GM10266 (cell line): ENCODE measurements at regions not wholly inside any gene's neighbourhood (a gene's known extent, or its start where the extent isn't known, plus 50 kb on each side); places are given as distances from the start of the nearest gene placed in this dataset.
"Not testable (repeated sequence)": the region's sequence is repeated elsewhere in the genome, so short reads cannot be mapped to it uniquely, and the experiment has no call there.

Experiments used
- DNase-seq: peaks from one replicate; pipeline ENCODE4 v3.0.0; 2012; ENCODE audit errors: extremely low spot score
- CTCF ChIP-seq: IDR thresholded peaks from 2 replicates; pipeline ENCODE4 v1.5.1; 2012; ENCODE audit warnings: mild to moderate bottlenecking, low read depth; ENCODE audit not compliant: control insufficient read depth, insufficient read depth; ENCODE audit errors: missing control alignments

GRCh38 chr10:129059977-129060376 is 407.1 kb upstream of the MGMT start:
- TF ChIP-seq CTCF: no peak
- DNase-seq: no peak

DNA sequence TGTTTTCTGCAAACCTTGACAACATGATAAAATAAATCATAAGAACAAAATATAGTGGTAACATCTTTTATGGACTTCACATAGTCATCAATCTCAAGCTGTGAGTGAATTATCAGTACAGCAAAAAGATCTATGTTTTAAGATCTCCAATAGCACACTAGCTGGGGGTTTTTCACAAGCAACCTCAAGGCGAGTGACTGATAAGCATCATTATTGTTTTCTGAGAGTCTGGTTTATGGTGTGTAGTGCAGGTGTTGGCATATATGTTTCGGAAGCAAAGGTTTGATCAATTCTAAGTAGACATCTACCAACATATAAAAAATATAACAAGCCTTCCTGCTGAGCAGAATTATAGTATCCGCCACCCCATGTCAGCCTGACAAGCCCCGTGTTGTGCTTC is 403.8 kb upstream of the MGMT start:
- no peak for TF ChIP-seq CTCF
- DNase-seq: no peak

GRCh38 chr10:129063877-129064276 is 403.2 kb upstream of the MGMT start:
- DNase-seq: no peak
- no peak for TF ChIP-seq CTCF

GRCh38 chr10:129066529-129066928 is 400.5 kb upstream of the MGMT start:
- not testable (repeated sequence) for DNase-seq

DNA sequence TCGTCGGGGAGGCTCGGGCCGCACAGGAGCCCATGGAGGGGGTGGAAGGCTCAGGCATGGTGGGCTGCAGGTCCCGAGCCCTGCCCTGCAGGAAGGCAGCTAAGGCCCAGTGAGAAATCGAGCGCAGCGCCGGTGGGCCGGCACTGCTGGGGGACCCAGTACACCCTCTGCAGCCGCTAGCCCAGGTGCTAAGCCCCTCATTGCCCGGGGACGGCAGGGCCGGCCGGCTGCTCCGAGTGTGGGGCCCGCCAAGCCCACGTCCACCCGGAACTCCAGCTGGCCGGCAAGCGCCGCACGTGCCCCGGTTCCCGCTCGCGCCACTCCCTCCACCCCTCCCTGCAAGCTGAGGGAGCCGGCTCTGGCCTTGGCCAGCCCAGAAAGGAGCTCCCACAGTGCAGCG is 395.6 kb upstream of the MGMT start:
- not testable (repeated sequence) for DNase-seq

- no peak for TF ChIP-seq CTCF
- no peak for DNase-seq
Observed at GRCh38 chr10:129074939-129075338, 392.1 kb upstream of the MGMT start.

DNA sequence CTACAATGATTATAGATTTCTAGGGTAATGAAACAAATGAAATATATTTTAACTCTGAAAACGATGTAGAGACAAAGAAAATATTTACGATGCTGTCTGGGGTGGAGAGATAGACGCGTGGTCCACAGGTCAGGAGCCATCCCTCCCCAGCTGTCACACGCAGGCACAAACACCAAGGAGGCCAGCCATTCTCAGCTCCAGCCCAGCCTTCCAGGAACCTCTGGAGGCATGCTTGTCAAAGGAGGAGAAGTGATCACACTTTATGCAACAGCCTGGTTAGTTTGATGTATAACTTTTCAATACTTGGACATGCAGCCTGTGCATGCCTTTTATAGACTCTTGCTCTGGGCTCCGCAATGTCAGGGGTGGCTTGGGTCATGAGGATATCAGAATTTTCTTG is 391.5 kb upstream of the MGMT start:
- no peak for TF ChIP-seq CTCF
- no peak for DNase-seq

GRCh38 chr10:129075927-129076326 is 391.1 kb upstream of the MGMT start:
- no peak for DNase-seq
- no peak for TF ChIP-seq CTCF
